ENCODE measurements at regions not wholly inside any gene's neighbourhood (a gene's known extent, or its start where the extent isn't known, plus 50 kb on each side); places are given as distances from the start of the nearest gene placed in this dataset.

GRCh38 chr2:205850611-205851010 is 168.3 kb downstream of the NRP2 start:
- WGBS, 2 donors, result 87 to 93% methylated on average over 5 of the region's 5 CpGs
- Histone ChIP-seq H3K27me3 (no peaks in the 10 kb centered on the region), H3K36me3 (no peaks in the 10 kb centered on the region), H3K27ac (no peak overlapping the region), H3K9me3 (peaks cover 0 to 3% (median 0%) of the 10 kb centered on the region in 4 donors), H3K4me3 (no peak overlapping the region), H3K4me1 (no peaks in the 10 kb centered on the region)
- DNase-seq (ENCODE audit: low spot score in 2 of 2), result no peak
- TF ChIP-seq CTCF (IDR thresholded peaks at IDR 0.05) (no peak), POLR2A (IDR thresholded peaks at IDR 0.05) (no peak), EP300 (IDR thresholded peaks at IDR 0.05) (no peak)

DNA sequence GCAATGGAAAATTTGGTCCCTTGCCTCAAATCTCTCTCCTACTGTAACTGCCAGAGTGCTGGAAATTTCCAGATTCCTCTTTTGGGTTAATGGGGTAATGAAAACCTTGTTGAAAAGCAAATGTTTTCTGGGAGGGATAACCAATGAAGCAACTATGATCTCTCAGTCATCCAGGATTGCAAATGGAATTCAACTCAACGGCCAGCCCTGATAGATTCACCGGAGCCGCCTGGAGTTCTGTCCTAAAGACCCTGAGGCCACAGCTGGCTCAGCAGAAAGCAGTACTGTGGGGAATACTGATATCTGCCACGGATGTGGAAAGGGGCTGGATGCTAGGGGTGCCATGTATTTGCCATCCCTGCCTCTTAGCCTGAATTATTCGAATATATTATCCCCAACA is 167.8 kb downstream of the NRP2 start:
- Histone ChIP-seq H3K4me1 (no peaks in the 10 kb centered on the region), H3K4me3 (no peak overlapping the region), H3K36me3 (no peaks in the 10 kb centered on the region), H3K27ac (no peak overlapping the region), H3K27me3 (no peaks in the 10 kb centered on the region), H3K9me3 (peaks cover 0 to 3% (median 0%) of the 10 kb centered on the region in 4 donors)
- no peak for TF ChIP-seq CTCF (IDR thresholded peaks at IDR 0.05)
- TF ChIP-seq EP300 (IDR thresholded peaks at IDR 0.05), result no peak
- TF ChIP-seq POLR2A (IDR thresholded peaks at IDR 0.05), result no peak
- WGBS, 2 donors, result 69 to 74% methylated on average over 5 of the region's 5 CpGs
- no peak for DNase-seq (ENCODE audit: low spot score in 2 of 2)

GRCh38 chr2:205849136-205849535 is 166.8 kb downstream of the NRP2 start:
- Histone ChIP-seq H3K27me3 (no peaks in the 10 kb centered on the region), H3K4me1 (no peaks in the 10 kb centered on the region), H3K9me3 (peaks cover 0 to 3% (median 0%) of the 10 kb centered on the region in 4 donors), H3K4me3 (no peak overlapping the region), H3K36me3 (no peaks in the 10 kb centered on the region), H3K27ac (no peak overlapping the region)
- TF ChIP-seq CTCF (IDR thresholded peaks at IDR 0.05), result no peak
- DNase-seq (ENCODE audit: low spot score in 2 of 2), result no peak
- 68 to 76% methylated on average over 5 of the region's 5 CpGs for WGBS, 2 donors

GRCh38 chr2:205848601-205849000 is 166.3 kb downstream of the NRP2 start:
- TF ChIP-seq CTCF (IDR thresholded peaks at IDR 0.05), result no peak
- H3K27ac ChIP-seq, result no peak overlapping the region
- H3K36me3 ChIP-seq, result no peaks in the 10 kb centered on the region
- H3K4me3 ChIP-seq, result no peak overlapping the region
- no peaks in the 10 kb centered on the region for H3K27me3 ChIP-seq
- 62 to 68% methylated on average over 4 of the region's 4 CpGs for WGBS, 2 donors
- H3K9me3 ChIP-seq, result no peaks in the 10 kb centered on the region
- DNase-seq (ENCODE audit: low spot score in 2 of 2), result no peak
- no peaks in the 10 kb centered on the region for H3K4me1 ChIP-seq

Measured in tibial nerve (tissue), 4 donors.